ENCODE measurements at regions not wholly inside any gene's neighbourhood (a gene's known extent, or its start where the extent isn't known, plus 50 kb on each side); places are given as distances from the start of the nearest gene placed in this dataset.

GRCh38 chr4:127327491-127327890 is 305.3 kb upstream of the INTU start (continued):
- no peak for TF ChIP-seq ARID4B (CRISPR knock-in tag; IDR thresholded peaks at IDR 0.05; ENCODE audit: borderline replicate concordance)
- TF ChIP-seq KAT7 (CRISPR knock-in tag; IDR thresholded peaks at IDR 0.05; ENCODE audit: borderline replicate concordance) = no peak
- no peak for TF ChIP-seq NR2C2 (CRISPR knock-in tag; IDR thresholded peaks at IDR 0.05)
- TF ChIP-seq ATF1 (CRISPR knock-in tag; IDR thresholded peaks at IDR 0.05) = no peak
- TF ChIP-seq PRDM15 (CRISPR knock-in tag; IDR thresholded peaks at IDR 0.05) = no peak
- TF ChIP-seq SOX15 (CRISPR knock-in tag; IDR thresholded peaks at IDR 0.05) = no peak
- no peak for TF ChIP-seq EMX1 (CRISPR knock-in tag; IDR thresholded peaks at IDR 0.05)

- ATAC-seq (no peak), DNase-seq (ENCODE audit: low spot score) (no peak)
- Mint-ChIP-seq H3K27ac (no peak overlapping the region), H3K4me3 (no peak overlapping the region), H3K9me3 (no peaks in the 10 kb centered on the region), H3K27me3 (ENCODE audit: low read depth) (peaks cover 3% of the 10 kb centered on the region), H3K4me1 (no peaks in the 10 kb centered on the region), H3K36me3 (no peaks in the 10 kb centered on the region)
- no peak for TF ChIP-seq ELF4 (CRISPR knock-in tag; IDR thresholded peaks at IDR 0.05; ENCODE audit: low read depth)
- no peak for TF ChIP-seq CREM (CRISPR knock-in tag; IDR thresholded peaks at IDR 0.05)
- no peak for TF ChIP-seq TEAD4 (CRISPR knock-in tag; IDR thresholded peaks at IDR 0.05)
- TF ChIP-seq EMX1 (CRISPR knock-in tag; IDR thresholded peaks at IDR 0.05) = no peak
- TF ChIP-seq FOXJ3 (CRISPR knock-in tag; IDR thresholded peaks at IDR 0.05; ENCODE audit: borderline replicate concordance) = no peak
- TF ChIP-seq ERG (CRISPR knock-in tag; IDR thresholded peaks at IDR 0.05) = no peak
- no peak for TF ChIP-seq RORB (CRISPR knock-in tag; IDR thresholded peaks at IDR 0.05)
- no peak for TF ChIP-seq PREB (CRISPR knock-in tag; IDR thresholded peaks at IDR 0.05; ENCODE audit: borderline replicate concordance)
- TF ChIP-seq SMAD3 (CRISPR knock-in tag; IDR thresholded peaks at IDR 0.05; ENCODE audit: borderline replicate concordance) = no peak
- no peak for TF ChIP-seq ATF2 (CRISPR knock-in tag; IDR thresholded peaks at IDR 0.05; ENCODE audit: borderline replicate concordance, low read depth)
- TF ChIP-seq JAZF1 (CRISPR knock-in tag; IDR thresholded peaks at IDR 0.05) = no peak
- TF ChIP-seq USF2 (CRISPR knock-in tag; IDR thresholded peaks at IDR 0.05) = no peak
- TF ChIP-seq SMAD4 (CRISPR knock-in tag; IDR thresholded peaks at IDR 0.05) = no peak
- TF ChIP-seq IRF1 (CRISPR knock-in tag; IDR thresholded peaks at IDR 0.05) = no peak
- TF ChIP-seq ETV6 (CRISPR knock-in tag; IDR thresholded peaks at IDR 0.05) = no peak
- CTCF ChIA-PET = no interaction called here
- POLR2A ChIA-PET = interaction anchor here (0.6 kb wide), 1 partner anchor 264 kb away, joined by 3 read pairs; no protein-coding TSS in a partner anchor
Measured at GRCh38 chr4:127335073-127335620, 297.6 kb upstream of the INTU start.
